NCI-H2171 (cell line): ENCODE measurements at regions not wholly inside any gene's neighbourhood (a gene's known extent, or its start where the extent isn't known, plus 50 kb on each side); places are given as distances from the start of the nearest gene placed in this dataset.
A peak's percentile ranks its signal among the peaks of the same experiment; 100 is the strongest.
"Not testable (repeated sequence)": the region's sequence is repeated elsewhere in the genome, so short reads cannot be mapped to it uniquely, and the experiment has no call there.

Experiments used
- DNase-seq: peaks from one replicate; lab custom pipeline; 2025; lab: John Stamatoyannopoulos, UW

DNA sequence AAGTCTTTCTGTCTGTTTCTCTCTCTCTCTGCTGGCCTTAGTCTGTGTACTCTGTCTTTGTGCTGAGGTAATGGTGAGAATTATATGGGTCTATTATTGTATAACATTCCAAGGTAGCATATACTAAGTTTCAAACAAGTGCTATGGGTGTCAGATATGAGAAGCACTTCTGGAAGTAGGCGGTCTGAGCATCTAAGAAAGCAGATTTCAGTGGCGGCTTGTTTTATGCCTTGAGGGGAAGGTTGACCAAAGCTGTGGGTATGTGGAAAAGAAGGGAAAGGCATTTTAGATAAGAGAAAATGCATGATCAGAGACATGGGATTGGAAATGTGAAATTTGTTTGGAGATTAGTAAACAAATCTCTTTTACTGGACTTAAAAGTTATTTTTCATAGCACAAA is 348.5 kb downstream of the RFC3 start:
- no peak for DNase-seq

DNA sequence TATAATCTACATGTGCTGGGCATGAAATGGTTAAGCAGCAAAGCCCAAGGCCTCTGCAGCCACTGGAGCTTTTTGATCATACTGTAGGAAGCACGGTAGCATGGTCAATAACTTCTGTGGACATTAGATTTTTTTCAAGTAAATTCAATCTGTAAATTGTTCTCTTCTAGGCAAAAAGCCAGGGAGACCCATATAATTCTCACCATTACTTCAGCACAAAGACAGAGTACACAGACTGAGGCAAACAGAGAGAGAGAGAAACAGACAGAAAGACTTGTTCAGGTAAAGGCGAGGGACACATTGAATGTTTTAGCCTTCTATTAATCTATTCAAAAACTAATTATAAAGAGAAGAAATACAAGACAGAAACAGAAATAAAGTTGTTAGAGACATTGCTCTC is 349.4 kb downstream of the RFC3 start:
- no peak for DNase-seq

- no peak for DNase-seq
Measured at GRCh38 chr13:34172048-34172447, 354.1 kb downstream of the RFC3 start.

- DNase-seq, result no peak
Measured at GRCh38 chr13:34174671-34175145, 356.8 kb downstream of the RFC3 start.

DNA sequence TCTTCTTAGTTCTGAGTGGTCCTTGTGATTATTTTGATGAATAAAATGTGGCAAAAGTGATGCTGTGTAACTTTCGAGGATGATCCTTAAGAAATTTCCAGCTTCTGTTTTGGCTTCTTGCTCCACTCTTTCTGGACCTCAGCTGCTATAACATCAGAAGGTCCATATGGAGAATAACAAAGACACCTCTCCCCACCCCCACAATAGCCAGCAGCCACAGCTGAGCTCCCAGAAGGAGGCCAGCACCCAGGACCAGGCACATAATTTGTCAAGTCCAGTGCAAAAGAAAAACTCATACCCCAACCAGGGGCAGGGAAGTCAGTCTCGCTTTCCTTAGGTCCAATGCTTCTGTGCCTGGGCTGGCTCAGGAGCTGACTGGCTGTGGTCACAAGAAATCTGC is 357.6 kb downstream of the RFC3 start:
- no peak for DNase-seq

DNA sequence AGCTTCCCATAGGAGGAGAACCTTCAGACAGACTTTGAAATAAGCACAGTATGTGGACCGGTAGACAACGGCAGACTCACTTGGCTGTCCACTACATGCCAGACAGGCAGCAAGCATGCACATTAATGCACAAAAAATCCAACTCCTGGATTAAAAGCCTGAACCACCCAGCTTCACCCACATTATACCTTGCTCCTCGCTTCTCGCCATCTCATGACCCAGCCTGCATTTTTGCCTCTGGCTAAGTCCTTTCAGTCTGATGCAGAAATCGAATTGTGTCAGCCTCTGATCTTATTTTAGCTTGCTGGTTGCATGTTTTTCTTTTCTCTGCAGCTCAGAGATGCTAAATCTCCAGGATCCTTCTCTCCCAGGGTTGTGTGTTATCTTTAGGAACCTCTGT is 358.7 kb downstream of the RFC3 start:
- DNase-seq, result no peak

- no peak for DNase-seq
Measured at GRCh38 chr13:34179481-34179880, 361.5 kb downstream of the RFC3 start.

- no peak for DNase-seq
Measured at GRCh38 chr13:34179927-34180326, 362.0 kb downstream of the RFC3 start.

GRCh38 chr13:34181256-34181655 is 363.3 kb downstream of the RFC3 start:
- not testable (repeated sequence) for DNase-seq

DNA sequence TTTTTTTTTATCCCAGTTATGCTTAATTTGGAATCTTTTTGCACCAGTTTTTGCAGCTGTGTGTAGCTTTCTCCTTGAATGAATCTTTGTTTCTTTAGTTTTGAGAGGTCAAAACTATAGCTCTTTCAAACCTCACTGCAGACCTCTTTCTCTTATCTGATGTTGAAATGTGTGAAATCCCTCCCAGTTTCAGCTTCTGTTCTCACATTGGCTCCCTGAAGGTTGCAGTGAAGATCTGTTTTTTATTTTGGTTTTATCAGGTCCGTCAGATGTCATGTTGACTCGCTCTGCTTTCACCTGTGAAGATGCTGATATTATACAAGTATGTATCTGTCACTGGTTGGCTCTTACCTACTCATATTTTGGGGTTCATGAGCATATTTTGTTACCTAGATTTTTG is 372.0 kb downstream of the RFC3 start:
- no peak for DNase-seq

DNA sequence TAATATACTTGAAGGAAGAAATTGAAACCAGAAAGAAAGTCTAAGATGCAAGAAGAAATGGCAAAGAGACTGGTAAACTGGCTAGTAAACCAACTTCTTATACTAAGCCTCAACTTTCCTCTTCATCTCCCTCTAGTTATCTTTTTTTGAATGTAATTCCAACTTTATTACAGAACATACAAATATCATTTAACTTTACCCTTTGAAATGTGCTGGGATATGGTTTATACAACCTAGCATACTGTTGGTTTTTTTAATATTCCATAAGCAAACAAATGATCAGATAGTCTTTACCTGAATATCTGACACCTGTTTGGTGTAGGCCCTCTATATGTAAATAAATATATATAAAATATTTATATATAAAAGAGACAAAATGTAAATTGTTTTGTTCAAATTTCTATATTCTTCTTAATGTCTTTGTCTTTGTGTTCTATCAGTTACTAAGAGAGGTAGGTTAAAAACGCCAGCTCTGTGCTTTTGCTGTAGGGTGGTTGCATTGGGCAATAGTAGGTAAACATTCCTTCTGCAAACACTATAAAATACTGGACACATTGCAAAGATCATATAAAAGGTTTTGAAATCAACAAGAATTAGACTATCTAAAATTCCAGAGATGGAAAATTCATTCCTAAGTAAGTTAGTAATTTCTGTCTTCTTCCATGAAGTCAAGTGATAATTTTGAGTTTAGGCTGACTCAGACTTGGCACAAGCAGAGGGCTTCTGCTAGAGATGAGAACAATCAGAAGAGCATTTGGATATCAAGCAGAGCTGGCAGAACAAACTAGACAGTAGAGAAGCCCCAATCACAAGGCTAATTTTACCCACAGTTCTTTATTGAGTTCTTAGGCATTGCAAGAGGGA is 383.3 kb downstream of the RFC3 start:
- DNase-seq, result no peak

DNA sequence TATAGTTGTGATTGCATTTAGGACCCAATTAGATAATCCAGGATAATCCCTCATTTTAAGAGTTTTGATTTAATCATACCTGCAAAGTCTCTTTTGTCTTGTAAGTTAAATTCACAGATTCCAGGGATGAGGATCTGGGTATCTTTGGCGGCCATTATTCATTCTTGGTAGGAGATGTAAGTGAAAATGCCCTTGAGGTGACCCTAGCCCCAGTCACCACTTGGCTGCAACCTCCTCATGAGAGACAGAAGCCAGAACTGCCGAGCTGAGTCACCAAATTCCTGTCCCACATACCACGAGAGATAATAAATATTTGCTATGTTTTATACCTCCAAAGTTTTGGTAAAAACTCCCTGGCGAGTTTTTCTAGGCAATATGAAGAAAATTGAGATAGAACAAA is 389.4 kb downstream of the RFC3 start:
- DNase-seq, result no peak

- DNase-seq, result no peak
Measured at GRCh38 chr13:34207872-34208271, 389.9 kb downstream of the RFC3 start.

DNA sequence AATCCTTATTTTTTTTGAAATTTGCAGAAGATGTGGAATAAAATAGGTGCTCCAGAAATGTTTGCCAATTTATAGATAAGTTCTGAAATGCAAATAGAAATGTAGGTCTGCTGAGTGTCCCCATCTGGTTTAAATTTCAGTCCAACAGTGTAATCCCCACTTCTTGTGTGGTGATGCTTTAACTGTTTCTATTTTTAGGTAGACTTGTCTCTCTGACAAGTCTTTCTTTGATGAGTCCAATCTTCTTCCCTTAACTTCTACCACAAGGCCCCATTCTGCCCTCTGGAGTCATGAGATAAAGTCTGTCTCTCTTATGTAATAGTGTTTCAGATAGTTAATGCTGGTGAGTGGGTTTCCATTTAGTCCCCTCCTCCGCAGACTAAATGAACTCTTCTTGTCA is 390.4 kb downstream of the RFC3 start:
- no peak for DNase-seq

- DNase-seq, result no peak
Measured at GRCh38 chr13:34210341-34210740, 392.4 kb downstream of the RFC3 start.

GRCh38 chr13:34214686-34215085 is 396.7 kb downstream of the RFC3 start:
- no peak for DNase-seq

- no peak for DNase-seq
Measured at GRCh38 chr13:34216256-34216655, 398.3 kb downstream of the RFC3 start.

GRCh38 chr13:34217343-34218025 is 399.5 kb downstream of the RFC3 start:
- peak; percentile 36 for DNase-seq

DNA sequence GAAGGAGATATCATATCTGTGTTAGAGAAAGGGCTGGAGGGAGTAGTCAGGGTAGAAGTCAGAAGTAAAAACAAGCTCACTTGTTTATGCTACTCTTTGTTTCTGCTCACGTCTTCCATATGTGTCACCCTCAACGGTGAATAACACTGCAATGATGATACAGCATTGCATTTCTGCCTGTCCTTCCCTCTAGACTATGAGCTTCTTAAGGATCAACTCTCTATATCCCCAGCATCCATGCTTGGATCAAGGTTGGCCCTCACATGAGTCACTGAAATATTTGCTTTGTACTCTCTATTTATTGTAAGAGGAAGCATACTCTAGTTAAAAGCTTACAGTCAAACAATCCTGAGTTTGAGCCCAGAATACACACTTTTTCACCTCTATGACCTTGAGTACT is 406.0 kb downstream of the RFC3 start:
- no peak for DNase-seq

DNA sequence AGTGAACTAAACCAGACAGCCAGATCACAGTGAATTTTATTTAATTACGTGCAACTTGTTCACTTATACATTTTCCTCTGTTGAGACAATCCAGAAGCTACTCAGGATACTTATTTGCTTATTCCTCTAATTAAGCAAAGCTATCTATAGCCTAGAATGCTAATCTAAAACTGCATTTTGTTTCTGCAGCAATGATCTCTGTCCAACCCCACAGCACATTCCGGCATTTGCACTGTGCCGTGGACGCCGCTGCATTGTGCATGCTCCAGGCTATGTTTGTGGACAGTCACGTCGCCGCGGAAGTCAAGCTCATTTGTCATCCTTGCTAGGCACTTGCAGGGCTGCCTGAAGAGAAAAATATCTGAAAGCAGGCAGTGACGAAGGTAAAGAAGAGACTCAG is 406.9 kb downstream of the RFC3 start:
- no peak for DNase-seq

DNA sequence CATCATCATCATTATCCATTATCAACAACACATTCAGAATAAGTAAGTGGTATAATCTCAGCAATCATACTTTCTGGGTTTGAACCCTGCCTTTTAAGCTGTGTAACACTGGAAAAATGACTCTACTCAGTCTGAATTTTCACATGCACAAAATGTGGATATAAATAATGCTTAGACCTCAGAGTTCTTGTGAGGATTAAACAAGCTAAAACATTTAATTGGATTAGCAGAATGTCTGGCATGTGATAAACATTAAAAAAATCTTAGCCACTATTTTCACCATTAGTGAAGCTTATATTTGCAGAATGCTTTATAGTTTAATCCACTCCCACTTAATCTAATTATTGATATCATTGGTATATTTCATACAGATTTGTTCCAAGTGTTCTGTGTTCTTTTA is 412.3 kb downstream of the RFC3 start:
- DNase-seq, result no peak

DNA sequence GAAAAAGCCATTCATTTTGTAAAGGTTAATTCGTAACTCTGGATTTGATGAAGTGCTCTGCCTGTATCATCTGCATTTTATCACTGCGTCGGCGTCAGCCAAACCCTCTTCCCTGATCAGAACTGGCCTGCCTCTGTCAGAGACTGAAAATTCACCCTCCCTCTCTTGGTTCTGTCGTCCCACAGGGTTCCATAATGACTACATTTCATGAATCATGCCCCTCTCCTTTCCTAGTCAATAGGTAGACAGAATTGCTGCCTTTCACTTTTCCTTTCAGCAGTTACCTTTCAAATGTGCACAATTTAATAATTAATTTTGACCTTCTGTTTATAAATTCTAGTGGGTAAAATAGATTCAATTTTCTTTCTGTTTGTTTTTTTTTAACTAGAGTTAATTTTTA is 423.4 kb downstream of the RFC3 start:
- no peak for DNase-seq

- no peak for DNase-seq
Measured at GRCh38 chr13:34243403-34243802, 425.5 kb downstream of the RFC3 start.

DNA sequence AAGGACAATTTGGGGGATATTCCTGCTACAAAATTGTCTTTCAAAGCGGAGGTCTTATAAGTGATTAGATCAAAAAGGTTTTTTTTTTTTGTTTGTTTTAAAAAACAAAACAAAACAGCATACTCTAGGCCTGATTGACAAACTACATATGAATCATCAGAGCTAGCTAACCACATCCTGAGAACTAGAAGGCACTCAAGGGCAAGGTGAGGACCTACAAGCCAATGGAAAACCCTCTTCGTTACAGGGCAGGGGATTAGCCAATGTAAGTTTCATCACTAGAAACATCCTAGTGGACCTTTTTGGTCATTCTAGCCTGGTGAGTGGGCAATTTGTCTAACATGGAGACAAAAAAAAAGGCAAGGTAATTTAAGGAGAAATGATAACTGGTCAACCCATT is 428.6 kb downstream of the RFC3 start:
- DNase-seq, result no peak
